8988T (cell line): ENCODE measurements at regions not wholly inside any gene's neighbourhood (a gene's known extent, or its start where the extent isn't known, plus 50 kb on each side); places are given as distances from the start of the nearest gene placed in this dataset.

ENCODE experiments used
- DNase-seq: peaks from one replicate; pipeline ENCODE4 v3.0.0; 2011

- no peak for DNase-seq
These were observed 369.0 kb upstream of the DYNLRB2 start for GRCh38 chr16:80171746-80172145.

- DNase-seq, result no peak
These were observed 369.6 kb upstream of the DYNLRB2 start for GRCh38 chr16:80171199-80171598.

- DNase-seq, result no peak
These were observed 373.0 kb upstream of the DYNLRB2 start for GRCh38 chr16:80167657-80168390.

GRCh38 chr16:80166082-80166481, 374.7 kb upstream of the DYNLRB2 start:
- no peak for DNase-seq

DNA sequence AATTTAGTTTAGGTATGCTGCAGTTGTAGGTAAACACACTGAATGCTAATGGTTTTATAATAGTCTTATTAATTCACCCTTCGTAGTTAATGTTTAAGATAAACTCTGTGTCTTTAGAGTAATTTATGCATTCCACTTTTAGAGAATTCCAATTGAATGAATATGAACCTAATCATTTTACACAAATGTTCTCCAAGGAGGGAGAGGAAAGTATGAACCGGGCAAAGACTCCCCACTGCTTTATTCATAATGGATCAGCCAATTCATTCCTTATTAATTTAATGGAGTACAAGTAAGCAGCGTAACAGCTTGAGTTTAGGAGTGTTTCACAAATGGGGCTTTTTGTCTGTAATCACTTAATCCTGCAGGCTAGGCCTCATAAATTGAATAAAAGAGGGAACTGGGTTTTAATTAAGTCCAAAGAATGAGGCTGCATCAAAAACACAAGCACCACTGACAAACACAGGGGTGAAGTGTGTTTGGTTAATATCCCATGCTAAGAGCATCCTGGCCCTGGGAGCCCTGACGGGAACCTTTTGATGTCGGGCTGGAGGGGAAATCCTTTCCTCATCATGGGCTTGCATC, 375.7 kb upstream of the DYNLRB2 start:
- DNase-seq, result no peak

- no peak for DNase-seq
These were observed 377.5 kb upstream of the DYNLRB2 start for GRCh38 chr16:80163339-80163738.

DNA sequence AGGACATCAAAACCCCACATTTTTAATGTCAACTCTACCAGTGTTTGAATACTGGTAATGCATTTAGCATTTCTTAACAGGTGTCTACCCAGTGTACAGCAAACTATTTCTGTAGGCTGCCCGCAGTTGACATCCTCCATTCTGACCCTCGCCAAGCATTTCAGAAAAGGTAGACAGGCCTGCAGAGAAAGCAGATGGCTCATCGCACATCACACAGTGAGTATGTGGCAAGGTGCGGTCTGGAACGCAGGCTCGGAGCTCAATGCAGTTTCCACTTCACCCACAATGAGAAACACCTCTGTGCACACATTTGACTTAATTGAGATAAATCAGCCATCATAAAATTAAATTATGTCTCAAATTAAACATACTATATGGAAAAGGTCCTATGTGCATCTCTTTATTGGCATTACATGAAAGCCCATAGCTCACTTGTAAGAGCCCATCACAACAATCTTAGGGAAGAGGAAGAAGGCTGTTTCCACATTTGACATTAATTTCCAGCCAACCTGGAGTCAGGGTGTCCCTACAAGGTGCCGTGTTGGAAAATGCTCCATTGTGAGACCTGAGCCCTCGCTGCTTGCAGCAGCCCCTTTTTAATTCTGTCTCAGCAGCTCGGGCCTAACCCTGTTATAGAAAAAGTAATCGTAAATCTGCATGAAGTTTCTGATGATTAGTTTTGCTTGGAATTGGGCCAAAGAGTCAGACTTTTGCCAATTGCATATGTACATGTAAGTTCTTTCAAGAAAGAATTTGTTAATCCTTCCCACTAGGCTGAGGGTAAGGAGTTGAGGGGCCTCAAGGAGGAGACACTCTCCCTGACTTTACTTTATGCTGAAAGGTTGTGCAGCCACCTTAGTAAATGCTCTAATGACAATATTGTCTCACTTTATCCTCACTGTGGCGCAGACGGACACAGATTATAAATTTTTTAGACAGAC, 378.7 kb upstream of the DYNLRB2 start:
- no peak for DNase-seq

DNA sequence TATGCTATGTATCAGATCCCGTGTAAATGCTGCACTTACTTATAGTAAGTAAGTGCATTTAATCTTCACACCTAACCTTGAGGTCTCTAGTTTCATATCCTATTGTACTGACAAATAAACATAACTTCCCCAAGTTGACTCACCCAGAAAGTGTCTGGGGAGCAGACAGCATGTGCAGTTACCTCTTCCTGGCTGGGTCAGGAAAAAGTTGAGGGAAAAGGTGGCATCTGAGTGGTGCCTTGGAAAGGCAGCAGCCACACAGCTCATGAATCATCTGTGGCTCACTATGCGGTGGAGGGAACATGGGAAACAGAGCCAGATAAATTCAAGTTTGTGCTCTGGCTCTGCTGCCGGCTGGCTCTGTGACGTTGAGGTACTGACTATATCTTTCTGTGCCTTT, 382.0 kb upstream of the DYNLRB2 start:
- DNase-seq, result no peak

GRCh38 chr16:80151722-80152111, 389.1 kb upstream of the DYNLRB2 start:
- no peak for DNase-seq

DNA sequence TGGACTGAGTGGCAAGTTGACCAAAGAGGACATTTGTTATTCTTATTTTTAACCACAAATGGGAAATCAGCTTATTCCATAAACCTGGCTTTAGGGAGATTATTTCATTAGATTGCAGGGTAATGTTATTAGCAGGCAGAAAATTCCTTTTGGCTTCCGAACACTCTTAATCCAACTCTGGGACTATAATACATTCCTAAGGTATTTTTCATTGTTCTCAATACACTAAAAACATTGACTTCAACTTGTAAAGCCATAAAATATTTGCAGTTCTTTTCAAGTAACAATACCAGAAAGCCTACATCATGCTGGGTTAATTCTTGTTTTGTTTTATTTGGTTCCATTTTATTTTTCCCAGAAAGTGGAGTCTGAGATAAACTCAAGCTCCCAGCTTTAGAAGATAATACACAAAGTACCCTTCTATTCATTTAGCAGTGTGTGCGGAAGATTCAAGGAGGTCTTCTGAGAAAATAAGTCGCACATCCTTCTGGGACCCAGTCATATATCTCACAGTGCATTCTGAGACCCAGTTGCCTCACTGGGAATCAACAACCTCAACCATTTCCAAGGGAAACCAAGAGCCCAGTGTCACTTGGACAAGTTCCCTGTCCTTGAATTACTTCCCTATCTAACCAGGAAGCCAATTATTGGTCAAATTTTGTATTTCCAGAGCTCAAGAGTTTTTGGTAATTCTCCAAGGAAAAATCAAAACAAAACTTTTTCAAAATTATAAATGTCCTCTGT, 389.6 kb upstream of the DYNLRB2 start:
- DNase-seq, result no peak

DNA sequence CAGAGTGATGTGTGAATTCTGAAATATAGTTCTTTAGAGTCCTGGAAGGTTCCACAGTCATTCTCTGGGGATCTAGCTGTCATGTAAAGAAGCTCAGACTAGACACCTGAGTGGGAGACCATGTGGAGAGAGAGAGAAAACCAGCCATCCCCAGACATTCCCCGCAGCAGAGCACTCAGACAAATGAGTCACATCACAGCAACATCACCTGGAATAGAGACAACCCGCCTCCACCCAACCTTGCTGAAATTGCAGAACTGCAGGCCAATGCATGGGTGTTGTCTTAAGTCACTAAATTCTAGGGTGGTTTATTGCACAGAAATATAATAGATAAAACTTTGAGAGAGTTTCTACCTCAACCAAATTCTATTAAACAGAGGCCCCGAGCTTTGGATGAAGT, 392.0 kb upstream of the DYNLRB2 start:
- DNase-seq, result no peak

DNA sequence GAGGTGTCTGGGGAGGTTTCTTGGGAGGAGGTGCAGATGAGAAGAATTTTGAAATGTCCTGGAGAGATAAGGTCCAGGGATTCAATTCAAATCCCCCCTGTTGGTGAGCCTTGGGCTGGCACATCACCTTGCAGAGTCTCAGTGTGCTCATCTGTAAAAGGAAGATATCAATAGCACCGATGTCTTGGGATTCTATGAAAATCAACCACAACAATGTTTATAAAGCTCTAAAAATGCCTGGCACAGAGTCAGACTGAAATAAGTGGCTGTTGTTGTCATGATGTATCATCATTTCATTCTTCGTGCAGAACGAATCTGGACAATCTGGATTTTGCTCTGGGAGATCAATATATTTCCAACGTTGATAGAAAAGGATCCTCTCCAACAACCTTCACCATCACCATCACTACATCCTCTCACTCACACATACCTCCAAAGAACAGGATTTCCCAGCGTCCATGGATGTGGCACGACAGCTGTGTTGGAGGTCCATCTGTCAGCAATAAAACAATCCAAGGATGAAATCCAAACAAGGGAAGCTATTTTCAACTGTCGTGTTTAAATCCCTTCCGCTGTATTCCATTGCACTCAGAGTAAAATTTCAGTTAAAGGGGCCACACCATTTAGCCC, 393.7 kb upstream of the DYNLRB2 start:
- DNase-seq, result no peak

GRCh38 chr16:80144191-80144590, 396.6 kb upstream of the DYNLRB2 start:
- no peak for DNase-seq

- no peak for DNase-seq
These were observed 397.9 kb upstream of the DYNLRB2 start for GRCh38 chr16:80142940-80143339.

GRCh38 chr16:80142281-80142680, 398.5 kb upstream of the DYNLRB2 start:
- no peak for DNase-seq

- DNase-seq, result no peak
These were observed 411.0 kb upstream of the DYNLRB2 start for GRCh38 chr16:80129791-80130190.

GRCh38 chr16:80125677-80126076, 415.1 kb upstream of the DYNLRB2 start:
- no peak for DNase-seq

DNA sequence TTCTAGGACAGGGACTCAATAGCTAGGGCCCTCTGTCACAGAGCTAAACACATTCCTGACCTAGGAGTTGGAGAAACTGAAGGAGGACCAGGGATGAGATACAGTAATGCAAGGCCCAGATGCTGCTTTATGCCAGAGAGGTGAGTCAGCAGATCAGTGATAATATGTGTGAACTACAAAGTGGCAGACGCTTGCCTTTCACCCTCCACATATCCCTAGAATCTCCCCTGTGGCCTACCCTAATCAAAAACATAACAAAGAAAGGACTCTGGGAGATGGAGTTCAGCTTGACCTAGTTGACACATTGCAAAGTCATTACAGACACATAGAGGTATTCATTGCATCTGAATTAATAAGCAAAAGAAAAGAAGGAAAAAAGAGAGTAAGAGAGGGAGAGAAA, 417.6 kb upstream of the DYNLRB2 start:
- no peak for DNase-seq

- DNase-seq, result no peak
These were observed 418.7 kb upstream of the DYNLRB2 start for GRCh38 chr16:80122115-80122514.

DNA sequence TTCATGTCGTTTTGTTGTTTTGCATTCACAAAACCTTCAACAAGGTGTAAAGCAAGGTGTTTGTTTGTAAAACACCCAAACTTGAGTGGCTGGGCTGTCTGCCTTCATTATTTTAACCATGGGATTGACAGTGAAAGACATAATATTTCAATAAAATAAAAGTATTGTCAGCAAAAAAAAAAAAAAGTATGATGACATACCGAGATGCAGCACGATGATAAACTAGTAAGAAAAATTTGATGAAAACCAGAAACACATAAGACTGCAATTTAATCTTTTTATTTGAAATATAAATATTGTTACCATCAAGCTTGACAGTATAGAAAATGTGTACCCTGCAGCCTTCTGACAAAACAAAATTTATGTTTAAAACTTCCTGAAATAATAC, 419.3 kb upstream of the DYNLRB2 start:
- DNase-seq, result no peak

DNA sequence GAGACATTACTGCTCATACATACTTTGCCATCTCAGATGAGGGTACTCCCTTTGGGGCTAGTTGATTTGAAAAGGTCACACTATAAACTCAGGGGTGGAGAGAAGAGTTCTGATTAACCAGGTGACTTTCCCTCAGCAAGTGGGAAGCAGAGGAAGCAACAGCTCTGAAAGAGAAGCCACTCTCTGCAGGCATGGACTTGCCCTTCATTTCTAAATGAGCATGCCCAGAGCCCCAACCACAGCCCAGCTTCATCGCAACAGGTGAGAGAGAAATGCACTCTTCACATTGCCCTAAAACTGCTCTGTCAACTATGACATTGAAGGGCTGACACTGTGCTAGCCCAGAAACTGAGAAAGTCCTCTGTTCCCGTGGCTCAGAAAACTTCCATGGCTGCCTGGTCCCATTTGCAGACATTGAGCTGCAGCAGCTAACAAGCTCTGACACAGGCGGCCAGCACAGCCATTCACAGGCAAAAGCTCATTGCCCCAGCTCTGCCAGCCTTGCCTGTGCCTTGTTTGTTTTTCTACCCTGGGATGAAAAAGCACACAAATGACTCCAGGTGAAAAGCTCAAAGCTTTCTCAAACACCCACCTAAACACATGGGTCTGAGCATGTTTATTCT, 419.8 kb upstream of the DYNLRB2 start:
- no peak for DNase-seq

DNA sequence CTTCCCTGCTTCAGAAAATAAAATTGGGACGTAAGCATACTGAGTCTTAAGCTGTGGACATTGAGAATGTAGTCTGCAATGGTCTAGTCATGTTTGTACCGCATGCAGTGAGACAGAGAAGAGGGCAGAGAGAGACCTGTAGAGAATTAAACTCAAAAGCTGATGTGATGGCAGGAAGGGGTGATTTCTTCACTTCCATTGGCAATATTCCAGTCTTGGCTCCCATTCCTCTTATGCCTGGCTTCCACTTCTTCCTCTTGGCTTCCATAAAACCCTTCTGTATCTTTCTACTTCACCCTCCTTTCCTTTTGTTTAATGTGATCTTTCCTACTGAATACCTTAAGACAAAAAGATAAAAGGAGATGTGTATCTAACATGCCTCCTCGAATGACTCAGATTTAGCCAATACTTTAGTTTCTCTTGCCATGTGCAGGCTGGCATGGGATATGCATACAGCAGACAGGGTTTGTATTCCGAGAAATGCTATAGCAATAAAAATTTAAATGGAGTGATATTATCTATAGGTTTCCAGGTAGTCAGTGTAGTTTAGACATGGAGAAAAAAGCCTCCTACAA, 423.1 kb upstream of the DYNLRB2 start:
- DNase-seq, result no peak
